Kidney tubule cell (primary cell): ENCODE measurements at regions not wholly inside any gene's neighbourhood (a gene's known extent, or its start where the extent isn't known, plus 50 kb on each side); places are given as distances from the start of the nearest gene placed in this dataset.

Experiments used
- DNase-seq: peaks from one replicate; pipeline ENCODE4 v3.0.0-alpha.2; 2018; ENCODE audit warnings: low spot score

DNA sequence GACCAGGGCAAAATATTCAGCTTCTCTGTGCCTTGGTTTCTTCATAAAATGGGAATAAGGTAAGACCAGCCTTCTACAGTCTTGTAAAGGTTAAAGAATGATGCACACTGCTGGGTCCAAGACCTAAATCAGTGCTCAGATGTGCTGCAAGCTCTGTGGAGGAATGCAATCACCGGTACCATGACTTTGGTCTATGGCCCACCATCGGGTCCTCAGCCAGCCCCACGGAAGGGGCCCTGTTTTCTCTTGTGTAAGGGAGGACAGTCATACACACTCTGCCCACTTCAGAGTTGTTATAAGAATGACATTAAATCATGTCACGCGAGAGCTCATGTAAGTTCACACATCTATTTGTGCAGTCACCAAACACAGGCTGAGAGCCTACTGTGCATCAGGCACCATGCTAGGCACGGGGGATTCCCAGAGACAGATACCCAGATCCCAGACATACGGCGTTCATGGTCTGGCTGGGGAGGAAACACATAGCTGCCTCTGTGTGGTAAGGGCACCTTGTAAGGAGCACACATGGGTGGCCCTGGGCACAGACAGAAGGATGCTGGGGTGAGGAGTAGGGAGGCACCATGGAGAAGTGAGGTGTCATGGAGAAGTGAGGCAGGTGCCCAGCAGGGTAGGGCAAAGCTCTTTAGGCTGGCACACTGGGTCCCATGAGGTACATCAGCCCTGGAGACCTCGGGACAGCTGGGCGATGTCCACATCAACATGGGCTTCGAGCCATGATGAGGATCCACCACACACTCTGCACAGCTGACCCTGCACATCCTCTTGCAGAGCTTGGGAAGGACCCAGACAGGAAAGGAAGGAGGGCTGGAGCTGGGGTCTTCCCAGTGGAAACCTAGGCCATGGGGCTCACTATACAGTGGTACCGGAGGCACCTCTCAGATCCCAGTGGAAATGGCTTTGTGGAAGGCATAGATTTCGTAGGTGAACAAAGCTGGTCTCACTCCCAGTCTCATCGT is 190.4 kb upstream of the DIO3 start:
- no peak for DNase-seq

DNA sequence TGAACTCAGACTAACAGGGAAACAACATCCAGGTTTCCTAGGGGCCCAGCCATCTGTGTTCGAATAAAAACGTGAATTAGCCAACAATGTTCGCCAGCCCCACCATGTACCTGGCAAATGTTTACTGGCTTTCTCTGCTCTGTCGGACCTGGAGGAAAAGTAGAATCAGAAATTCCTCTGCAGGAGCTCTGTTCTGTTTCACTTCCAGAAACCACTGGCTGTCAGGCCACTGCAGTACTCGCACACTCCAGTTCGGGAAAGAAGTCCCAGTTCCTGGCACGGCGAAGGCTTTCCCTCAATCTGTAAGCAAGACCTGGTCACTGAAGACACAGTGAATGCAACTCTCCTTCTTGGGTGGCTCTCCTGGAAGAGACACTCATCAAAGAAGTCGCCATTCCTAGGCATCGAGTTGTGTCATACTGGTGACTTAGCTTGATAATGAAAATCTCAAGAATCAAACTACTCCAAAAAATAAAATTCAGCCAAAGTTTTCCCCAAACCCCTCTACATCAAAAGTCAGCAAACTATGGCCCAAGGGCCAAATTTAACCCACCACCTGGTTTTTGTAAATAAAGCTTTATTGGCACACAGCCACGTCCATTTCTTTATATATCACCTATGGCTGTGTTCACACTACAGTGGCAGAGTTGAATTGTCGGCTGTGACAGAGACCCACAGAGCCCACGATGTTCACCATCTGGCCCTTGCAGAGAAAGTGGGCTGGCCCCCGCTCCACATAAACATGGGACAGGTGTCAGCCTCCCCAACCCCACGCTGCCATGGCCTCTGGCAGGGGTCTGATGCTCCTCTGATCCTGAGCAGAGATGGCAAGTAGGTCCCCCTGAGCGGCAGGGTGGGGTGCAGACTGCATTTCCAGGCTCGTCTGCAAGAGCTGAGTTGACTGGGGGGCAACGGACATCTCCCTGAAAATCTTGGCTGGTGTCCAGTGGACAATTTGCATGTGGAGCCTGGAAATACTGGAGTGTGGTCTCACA is 189.2 kb upstream of the DIO3 start:
- no peak for DNase-seq

- no peak for DNase-seq
Measured at GRCh38 chr14:101372894-101373620, 188.2 kb upstream of the DIO3 start.

- no peak for DNase-seq
Measured at GRCh38 chr14:101373690-101374295, 187.5 kb upstream of the DIO3 start.

DNA sequence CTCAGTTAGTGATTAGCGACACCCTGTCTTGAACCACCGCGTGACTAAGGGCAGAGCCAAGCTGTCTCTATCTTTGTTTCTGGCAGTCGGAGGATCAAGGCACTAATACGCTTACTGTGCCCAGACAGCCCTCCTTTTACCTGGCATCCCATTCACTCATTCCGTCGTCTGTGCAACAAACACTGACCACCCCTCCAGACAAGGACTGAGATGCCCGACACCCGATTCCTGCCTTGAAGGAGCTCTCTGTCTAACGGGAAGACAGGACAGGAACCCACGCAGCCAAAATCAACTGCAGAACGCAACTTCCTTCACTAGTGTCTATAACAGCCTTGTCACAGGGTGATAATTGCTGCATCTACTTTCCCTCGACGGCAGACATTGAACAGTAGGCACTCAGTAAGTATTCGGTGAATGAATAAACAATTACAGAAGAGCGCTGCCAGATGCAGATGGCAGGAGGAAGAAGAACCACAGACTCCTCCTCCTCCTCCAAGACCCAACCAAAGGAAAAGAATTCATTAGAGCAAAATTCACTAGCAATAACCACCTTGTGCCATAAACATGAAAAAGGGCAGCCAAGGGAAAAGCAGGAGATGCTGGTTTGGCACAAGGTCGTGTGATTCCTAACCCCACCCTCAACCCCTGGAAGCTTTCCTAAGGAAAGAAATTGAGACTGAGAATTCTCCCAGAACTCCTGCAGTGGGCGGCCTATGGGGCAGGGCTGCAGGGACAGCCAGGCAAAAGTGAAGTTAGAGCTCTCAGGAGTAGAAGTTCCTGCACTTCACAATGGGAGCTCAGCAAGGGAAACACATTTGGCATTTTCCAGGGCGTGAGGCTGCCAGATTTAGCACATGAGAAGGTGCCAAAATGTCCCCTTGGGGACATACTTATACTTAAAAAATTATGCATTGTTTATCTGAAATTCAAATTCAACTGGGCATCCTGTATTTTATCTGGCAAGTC is 186.6 kb upstream of the DIO3 start:
- DNase-seq = no peak

DNA sequence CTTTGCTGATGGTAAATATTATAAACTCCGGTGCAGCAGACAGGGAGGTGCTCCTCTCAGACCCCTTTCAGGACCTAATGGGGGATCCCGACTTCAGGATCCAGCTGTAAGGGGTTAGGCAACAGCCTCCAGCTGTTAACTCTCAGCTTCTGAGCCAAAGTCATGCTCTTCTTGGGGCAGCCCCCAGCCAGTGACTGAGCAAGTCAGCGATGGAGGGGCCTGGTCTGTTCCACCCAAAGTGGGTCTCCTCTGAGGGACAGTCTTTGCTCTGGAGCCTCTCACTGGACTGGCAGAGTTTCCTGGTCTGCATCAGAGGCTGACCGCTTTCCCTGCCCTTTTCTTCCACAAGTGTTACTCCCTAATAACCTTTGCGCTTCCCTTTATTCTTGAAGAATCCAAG is 184.2 kb upstream of the DIO3 start:
- no peak for DNase-seq

- no peak for DNase-seq
Measured at GRCh38 chr14:101379842-101380241, 181.5 kb upstream of the DIO3 start.

- DNase-seq = no peak
Measured at GRCh38 chr14:101380512-101380911, 180.8 kb upstream of the DIO3 start.

DNA sequence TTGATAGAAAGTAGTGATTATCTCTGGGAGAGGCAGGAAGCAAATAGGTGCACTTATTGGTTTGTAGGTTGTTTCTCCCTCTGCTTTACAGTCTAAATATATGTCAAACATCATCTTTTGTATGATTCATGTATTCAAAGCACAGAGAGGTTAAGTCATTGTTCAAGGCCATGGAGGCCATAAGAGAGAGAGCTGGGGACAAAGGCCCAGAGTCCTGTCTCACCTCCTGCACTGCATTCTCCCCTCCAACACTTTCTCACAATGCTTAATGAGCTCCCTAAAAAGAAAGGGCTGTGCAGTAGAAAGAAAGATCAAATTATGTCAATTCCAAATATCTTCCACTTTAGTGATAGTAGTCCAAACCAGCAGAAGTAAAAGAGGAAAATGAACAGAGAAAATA is 180.4 kb upstream of the DIO3 start:
- DNase-seq = no peak

DNA sequence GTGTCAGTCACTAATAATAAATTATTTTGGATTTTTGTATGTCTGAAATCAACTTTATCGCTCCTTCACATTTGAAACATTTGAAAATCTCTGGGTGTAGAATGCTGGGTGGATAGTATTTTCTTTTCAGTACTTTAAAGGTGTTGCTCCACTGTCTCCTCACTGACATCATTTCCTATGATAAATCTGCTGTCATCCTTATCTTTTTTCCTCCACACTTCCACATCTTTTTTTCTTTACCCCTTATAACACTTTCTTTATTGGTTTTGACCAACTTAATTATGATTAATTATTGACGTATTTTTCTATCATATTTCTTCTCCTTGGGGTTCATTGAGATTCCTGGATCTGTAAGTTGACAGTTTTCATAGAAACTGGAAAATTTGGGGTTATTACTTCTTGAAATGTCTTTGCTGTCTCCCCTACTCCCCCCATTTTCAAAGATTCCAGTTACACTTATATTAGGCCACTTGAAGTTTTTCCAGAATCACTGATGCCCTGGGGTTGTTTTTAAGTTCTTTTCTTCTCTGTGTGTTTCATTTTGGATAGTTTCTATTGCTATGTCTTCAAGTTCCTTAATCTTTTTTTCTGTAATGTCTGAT is 177.5 kb upstream of the DIO3 start:
- DNase-seq = no peak

DNA sequence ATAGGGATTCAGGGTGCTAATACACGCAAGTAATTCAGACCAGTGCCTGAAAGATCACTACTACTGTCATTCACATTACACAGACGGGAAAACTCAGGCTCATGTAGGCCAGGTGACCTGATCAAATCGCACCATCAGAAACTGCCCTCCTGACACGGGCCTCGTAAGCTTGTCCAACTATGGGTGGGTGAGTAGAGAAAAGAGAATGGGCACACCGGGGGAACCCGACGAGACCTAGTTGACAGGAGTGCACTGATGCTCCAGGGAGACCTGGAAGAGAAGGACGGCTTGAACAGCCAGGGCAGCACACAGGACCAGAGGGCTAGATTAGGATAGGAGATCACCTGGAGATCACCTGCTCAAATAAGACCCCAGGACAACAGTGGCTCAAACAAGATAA is 166.9 kb upstream of the DIO3 start:
- DNase-seq = no peak

- no peak for DNase-seq
Measured at GRCh38 chr14:101395779-101396178, 165.5 kb upstream of the DIO3 start.

DNA sequence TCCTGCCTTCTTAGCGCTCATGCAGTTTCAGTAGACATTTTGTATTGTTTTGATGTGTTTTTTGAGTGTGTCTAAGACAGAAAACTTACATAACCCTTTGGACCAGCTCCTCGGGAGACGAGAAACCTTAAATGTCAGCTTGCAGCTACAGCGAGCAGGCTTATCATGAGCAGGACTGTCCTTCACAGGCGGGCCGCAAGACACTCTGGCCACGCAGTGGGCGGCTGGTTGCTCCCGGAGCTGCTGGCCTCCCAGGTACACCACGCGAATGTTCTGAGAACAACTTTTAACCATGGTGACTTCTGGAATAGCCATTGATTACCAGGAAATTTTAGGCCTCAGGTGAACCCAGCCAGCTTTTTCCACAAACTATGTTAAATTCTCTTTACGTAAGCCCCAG is 164.1 kb upstream of the DIO3 start:
- no peak for DNase-seq

DNA sequence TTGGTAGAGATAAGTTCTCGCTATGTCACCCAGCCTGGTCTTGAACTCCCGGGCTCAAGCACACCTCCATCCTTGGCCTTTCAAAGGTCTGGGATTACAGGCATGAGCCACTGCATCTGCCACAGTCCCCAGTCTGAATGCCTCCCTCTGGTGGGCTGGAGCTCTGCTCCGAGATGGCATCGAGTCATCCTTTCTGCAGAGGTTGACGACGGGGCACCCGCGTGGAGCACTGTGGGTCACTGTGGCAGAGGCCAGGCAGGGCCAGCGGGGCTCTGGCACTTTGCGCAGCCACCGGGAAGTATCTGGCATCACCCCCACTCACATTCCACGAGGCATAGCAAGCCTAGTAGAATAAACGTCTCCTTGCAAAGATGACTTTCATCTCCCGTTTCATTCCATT is 163.3 kb upstream of the DIO3 start:
- no peak for DNase-seq

GRCh38 chr14:101399737-101400517 is 161.4 kb upstream of the DIO3 start:
- no peak for DNase-seq

DNA sequence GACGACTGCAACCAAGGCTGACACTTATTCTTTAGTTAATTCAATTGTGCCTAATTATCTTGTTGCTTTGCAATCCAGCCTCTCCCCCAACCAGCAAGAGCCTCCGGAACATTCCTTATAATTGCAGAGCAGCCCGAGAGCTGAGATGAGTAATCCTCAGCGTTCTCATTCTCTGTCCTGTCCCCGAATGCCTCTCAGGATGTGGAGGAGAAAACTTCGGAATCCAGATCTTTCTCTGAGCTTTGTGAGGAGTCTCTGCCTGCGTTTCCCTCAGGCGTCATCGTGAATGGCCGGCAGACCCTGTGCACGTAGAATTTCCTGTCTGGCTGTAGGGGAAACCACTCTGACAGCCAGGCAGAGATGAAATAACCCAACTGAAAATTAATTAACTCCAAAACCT is 160.5 kb upstream of the DIO3 start:
- no peak for DNase-seq

DNA sequence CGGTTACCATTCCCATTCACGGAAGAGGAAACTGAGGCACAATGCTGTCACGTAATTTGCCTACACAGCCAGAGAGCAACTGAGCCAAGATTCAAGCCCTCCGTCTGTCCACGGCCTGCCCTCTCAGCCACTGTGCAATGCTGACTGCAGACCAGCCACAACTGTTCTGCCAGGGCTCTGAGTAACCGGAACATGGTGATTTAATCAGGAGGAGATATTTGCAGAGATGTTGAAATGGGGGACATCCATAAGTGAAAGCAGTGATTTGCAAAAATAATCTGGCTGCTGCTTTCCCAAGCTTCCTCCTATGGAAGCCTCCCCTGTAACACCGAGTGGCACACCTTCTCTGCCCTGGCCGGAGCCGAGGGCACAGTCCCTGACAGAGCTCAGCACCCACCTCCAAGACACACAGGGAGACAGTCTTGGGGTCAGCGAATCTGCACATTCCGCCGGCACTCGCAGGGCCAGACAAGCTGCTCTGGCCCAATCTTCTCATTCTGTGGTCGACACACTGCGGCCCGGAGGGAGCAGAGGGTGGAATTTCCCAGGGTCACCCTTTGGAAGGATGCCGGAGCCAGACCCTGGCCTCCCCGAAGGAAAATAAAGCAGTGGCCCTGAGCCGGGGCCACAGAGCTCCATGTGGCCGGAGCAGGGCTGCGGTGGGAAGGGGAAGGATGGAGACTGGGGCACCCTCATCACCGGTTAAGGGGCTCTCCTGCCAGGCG is 158.2 kb upstream of the DIO3 start:
- no peak for DNase-seq

DNA sequence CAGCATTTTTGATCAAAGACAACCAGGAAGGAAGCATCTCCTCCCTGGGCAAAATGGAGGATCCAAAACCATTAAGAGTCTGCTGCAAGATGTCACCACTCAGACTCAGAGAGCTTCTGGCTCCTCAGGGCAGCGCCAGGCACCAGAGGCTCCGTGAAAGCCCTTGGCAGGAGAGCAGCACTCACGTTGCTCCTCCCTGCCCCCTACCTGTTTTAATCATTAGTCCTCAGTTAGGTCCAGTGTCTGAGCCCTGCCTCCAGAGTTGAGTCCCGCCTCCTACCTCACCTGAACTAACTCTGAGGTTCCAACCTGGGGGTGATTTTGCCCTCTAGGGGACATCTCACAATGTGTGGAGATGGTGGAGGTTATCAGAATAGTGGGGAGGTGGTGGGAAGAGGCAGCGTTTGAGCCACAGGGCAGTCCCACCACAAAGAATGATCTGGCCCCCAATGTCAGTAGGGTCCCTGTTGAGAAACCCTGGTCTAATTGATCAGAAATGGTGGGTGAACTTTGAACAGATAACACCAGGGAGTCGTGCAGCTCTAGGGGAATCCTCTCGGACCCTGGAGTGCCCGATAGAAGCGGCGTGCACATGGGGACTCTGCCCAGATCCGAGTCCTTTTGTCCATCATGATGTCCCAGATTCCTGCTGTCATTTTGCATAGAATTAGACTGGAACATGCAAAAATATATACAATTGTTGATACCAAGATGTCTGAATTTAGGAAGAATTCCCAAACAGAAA is 156.7 kb upstream of the DIO3 start:
- no peak for DNase-seq
